ENCODE measurements at regions not wholly inside any gene's neighbourhood (a gene's known extent, or its start where the extent isn't known, plus 50 kb on each side); places are given as distances from the start of the nearest gene placed in this dataset.

- Histone ChIP-seq H3K36me3 (ENCODE audit: low read depth) (no peaks in the 10 kb centered on the region), H3K27me3 (ENCODE audit: insufficient read depth, poor library complexity, severe bottlenecking) (no peaks in the 10 kb centered on the region), H3K9me3 (ENCODE audit: severe bottlenecking) (no peaks in the 10 kb centered on the region), H3K4me1 (ENCODE audit: insufficient read depth, poor library complexity, severe bottlenecking) (no peaks in the 10 kb centered on the region), H3K27ac (ENCODE audit: poor library complexity, severe bottlenecking) (no peak overlapping the region), H3K4me3 (ENCODE audit: severe bottlenecking) (no peak overlapping the region)
- no peak for TF ChIP-seq CTCF (IDR thresholded peaks at IDR 0.05; ENCODE audit: poor library complexity, severe bottlenecking)
- ATAC-seq (ENCODE audit: low read depth) = no peak
- no peak for DNase-seq (ENCODE audit: low spot score)
Observed at GRCh38 chr2:145356056-145356455, 836.1 kb upstream of the ZEB2 start.

- no peaks in the 10 kb centered on the region for H3K9me3 ChIP-seq (ENCODE audit: severe bottlenecking)
- no peak for TF ChIP-seq CTCF (IDR thresholded peaks at IDR 0.05; ENCODE audit: poor library complexity, severe bottlenecking)
- no peak for ATAC-seq (ENCODE audit: low read depth)
- no peak overlapping the region for H3K4me3 ChIP-seq (ENCODE audit: severe bottlenecking)
- H3K27ac ChIP-seq (ENCODE audit: poor library complexity, severe bottlenecking) = no peak overlapping the region
- H3K36me3 ChIP-seq (ENCODE audit: low read depth) = no peaks in the 10 kb centered on the region
- no peak for DNase-seq (ENCODE audit: low spot score)
- no peaks in the 10 kb centered on the region for H3K4me1 ChIP-seq (ENCODE audit: insufficient read depth, poor library complexity, severe bottlenecking)
- no peaks in the 10 kb centered on the region for H3K27me3 ChIP-seq (ENCODE audit: insufficient read depth, poor library complexity, severe bottlenecking)
Observed at GRCh38 chr2:145352484-145352883, 832.6 kb upstream of the ZEB2 start.

GRCh38 chr2:145351864-145352425 lies 832.0 kb upstream of the ZEB2 start:
- H3K9me3 ChIP-seq (ENCODE audit: severe bottlenecking) = no peaks in the 10 kb centered on the region
- no peak for TF ChIP-seq CTCF (IDR thresholded peaks at IDR 0.05; ENCODE audit: poor library complexity, severe bottlenecking)
- ATAC-seq (ENCODE audit: low read depth) (no peak), DNase-seq (ENCODE audit: low spot score) (no peak)
- no peaks in the 10 kb centered on the region for H3K36me3 ChIP-seq (ENCODE audit: low read depth)
- no peak overlapping the region for H3K27ac ChIP-seq (ENCODE audit: poor library complexity, severe bottlenecking)
- no peak overlapping the region for H3K4me3 ChIP-seq (ENCODE audit: severe bottlenecking)
- no peaks in the 10 kb centered on the region for H3K27me3 ChIP-seq (ENCODE audit: insufficient read depth, poor library complexity, severe bottlenecking)
- H3K4me1 ChIP-seq (ENCODE audit: insufficient read depth, poor library complexity, severe bottlenecking) = no peaks in the 10 kb centered on the region

GRCh38 chr2:145350011-145350410 lies 830.1 kb upstream of the ZEB2 start:
- H3K36me3 ChIP-seq (ENCODE audit: low read depth) = no peaks in the 10 kb centered on the region
- DNase-seq (ENCODE audit: low spot score) (no peak), ATAC-seq (ENCODE audit: low read depth) (peak; percentile 36; the same call in 1 of the 3 replicates)
- H3K4me1 ChIP-seq (ENCODE audit: insufficient read depth, poor library complexity, severe bottlenecking) = no peaks in the 10 kb centered on the region
- H3K27me3 ChIP-seq (ENCODE audit: insufficient read depth, poor library complexity, severe bottlenecking) = no peaks in the 10 kb centered on the region
- no peak overlapping the region for H3K27ac ChIP-seq (ENCODE audit: poor library complexity, severe bottlenecking)
- TF ChIP-seq CTCF (IDR thresholded peaks at IDR 0.05; ENCODE audit: poor library complexity, severe bottlenecking) = no peak
- no peak overlapping the region for H3K4me3 ChIP-seq (ENCODE audit: severe bottlenecking)
- no peaks in the 10 kb centered on the region for H3K9me3 ChIP-seq (ENCODE audit: severe bottlenecking)

GRCh38 chr2:145344076-145344724 lies 824.3 kb upstream of the ZEB2 start:
- Histone ChIP-seq H3K27me3 (ENCODE audit: insufficient read depth, poor library complexity, severe bottlenecking) (no peaks in the 10 kb centered on the region), H3K36me3 (ENCODE audit: low read depth) (no peaks in the 10 kb centered on the region), H3K27ac (ENCODE audit: poor library complexity, severe bottlenecking) (no peak overlapping the region), H3K9me3 (ENCODE audit: severe bottlenecking) (no peaks in the 10 kb centered on the region), H3K4me3 (ENCODE audit: severe bottlenecking) (no peak overlapping the region), H3K4me1 (ENCODE audit: insufficient read depth, poor library complexity, severe bottlenecking) (no peaks in the 10 kb centered on the region)
- no peak for DNase-seq (ENCODE audit: low spot score)
- TF ChIP-seq CTCF (IDR thresholded peaks at IDR 0.05; ENCODE audit: poor library complexity, severe bottlenecking) = no peak
- no peak for ATAC-seq (ENCODE audit: low read depth)

Measured in RWPE2 (cell line).